GM18520 (cell line): ENCODE measurements at regions not wholly inside any gene's neighbourhood (a gene's known extent, or its start where the extent isn't known, plus 50 kb on each side); places are given as distances from the start of the nearest gene placed in this dataset.
"Not testable (repeated sequence)": the region's sequence is repeated elsewhere in the genome, so short reads cannot be mapped to it uniquely, and the experiment has no call there.

Experiments used
- ATAC-seq: cut with Tn5 transposase; IDR thresholded peaks from one replicate; pipeline ENCODE4 v1.9.1; 2021; ENCODE audit not compliant: unreplicated experiment

DNA sequence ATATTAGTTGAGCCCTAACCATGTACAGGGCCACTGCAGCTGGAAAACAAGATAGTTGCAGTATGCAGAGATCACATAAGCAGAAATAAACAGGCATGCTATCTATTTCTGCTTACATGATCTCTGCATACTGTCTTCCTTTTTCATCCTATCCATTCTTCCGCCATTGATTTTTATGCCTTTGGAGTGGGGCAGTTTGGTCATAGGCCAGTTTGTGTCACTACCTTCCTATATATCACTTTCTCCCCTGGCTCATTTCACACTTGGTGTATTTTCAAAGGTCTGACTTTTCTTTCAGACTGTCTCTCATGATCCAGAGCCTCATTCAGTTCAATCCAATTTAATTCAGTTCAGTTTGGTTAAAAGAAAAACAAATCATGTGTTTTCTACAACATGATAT, 829.6 kb downstream of the KCNA4 start:
- no peak for ATAC-seq

DNA sequence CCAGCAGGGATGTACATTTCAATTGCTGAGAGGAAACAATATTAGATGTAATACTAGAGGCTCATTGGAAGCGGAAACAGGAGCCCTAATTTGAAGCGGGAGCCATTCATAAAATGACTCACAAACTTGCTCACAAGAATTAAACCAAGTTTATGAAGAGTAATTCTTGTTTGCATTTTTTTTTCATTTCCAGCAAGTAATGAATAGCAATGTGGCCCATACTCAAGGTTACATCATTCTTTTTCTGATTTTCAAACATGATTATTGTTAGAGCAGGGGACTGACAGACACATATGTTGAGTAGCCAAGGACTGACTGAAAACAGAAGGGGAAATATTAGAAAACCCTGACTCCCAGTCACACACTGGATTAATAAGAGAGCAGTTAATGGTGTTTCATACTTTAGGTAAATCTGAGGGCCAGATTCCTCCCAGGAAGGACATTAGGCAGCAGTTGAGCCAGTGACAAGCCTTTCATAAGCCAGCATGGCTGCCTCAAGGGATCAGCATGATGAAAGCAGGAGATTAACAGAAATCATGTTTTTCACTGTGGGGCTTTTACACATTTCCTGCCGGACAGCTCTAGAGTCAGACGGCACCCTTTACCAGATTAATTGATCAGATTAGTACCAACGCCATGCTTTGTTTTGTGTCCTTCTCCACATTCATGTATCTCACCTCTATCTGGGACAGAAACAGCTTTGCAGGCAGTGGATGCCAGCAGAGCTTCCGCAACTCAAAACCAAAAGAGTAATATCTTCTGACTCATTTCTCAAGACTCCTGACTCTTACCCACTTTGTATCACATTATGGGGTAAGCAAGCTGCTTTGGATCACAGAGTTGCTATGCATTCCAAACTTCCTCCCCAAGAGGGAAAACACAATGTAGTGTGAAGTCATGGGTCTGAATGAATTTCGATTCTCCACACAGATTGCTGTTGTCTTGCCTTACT, 831.6 kb downstream of the KCNA4 start:
- no peak for ATAC-seq

GRCh38 chr11:29183301-29183700, 833.5 kb downstream of the KCNA4 start:
- no peak for ATAC-seq

- ATAC-seq, result no peak
These were observed 843.2 kb downstream of the KCNA4 start for GRCh38 chr11:29173660-29174062.

DNA sequence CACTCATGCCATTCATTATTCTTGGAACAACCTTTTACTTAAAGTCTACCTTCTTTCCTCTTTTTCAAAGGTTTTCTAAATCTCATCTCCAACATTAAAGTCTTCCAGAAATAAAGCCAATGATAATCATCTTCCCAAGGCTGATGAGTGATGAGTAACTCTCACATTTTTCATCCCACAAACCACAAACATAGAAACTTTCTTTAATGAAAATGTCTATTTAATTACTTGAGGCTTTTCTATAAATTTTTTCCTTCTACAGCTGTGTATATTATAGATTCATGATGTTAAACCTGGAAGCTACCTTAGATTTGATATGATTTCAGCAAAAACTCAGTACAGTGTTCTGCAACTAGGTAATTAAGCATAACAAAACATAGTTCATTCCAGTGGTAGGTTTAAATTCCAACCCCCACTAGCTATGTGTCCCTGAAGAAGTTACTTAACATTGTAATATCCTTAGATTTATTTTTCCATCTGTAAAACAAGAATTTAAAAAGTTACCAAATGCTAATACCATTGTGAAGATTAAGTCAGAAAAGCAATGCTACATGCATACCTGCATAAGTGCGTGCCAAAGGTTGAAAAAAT, 845.4 kb downstream of the KCNA4 start:
- no peak for ATAC-seq

DNA sequence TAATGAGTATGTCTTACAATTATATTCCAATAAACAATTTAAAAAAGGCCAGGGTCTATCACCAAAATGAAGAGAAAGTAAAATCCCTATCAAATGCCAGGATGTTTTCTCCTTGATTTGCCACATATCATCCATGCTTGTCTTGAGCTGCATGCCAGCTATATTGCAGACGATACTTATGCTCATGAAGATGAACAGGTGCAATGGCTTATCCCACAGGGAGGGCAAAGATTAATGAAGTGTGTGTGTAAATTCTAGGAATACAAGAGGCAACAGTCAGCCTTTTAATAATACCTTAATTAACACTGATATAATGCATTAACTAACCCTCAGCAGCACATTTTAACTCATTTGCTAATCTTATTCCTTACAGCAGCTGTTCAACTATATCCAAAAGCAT, 850.5 kb downstream of the KCNA4 start:
- ATAC-seq, result no peak

DNA sequence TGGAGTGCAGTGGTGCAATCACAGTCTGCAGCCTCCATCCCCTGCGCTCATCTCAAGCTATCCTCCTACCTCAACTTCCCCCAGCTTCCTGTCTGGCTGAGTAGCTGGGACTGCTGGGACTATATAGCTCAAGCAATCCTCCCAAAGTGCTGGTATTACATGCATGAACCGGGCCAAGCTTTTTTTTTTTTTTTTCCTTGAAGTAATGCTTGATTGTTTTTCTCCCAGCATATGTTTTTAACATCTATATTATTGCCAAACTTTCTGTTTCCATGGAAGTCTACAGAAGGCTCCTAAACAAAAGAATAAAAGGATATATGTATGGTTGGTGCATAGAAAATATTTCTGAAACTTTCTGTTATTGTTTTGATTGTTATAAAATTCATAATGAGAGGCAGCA, 853.6 kb downstream of the KCNA4 start:
- ATAC-seq, result no peak

DNA sequence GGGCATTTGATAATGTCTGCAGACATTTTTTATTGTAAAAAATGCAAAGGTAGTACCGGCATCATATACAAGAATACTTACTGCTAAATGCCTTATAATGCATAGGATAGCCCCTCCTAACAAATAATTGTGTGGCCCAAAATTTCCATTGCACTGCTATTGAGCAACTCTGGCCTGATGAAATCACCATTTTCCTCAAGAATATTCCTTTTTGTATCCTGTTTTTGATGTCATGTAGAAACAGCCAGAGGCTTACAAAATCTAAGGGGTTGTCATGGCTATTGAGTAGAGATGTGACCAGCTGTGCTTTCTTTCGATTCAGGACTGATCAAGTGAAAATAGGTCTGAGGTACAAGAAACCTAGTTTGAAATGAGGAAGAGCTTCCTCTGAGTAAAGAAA, 854.3 kb downstream of the KCNA4 start:
- ATAC-seq, result no peak

GRCh38 chr11:29161191-29161590, 855.6 kb downstream of the KCNA4 start:
- ATAC-seq, result no peak

DNA sequence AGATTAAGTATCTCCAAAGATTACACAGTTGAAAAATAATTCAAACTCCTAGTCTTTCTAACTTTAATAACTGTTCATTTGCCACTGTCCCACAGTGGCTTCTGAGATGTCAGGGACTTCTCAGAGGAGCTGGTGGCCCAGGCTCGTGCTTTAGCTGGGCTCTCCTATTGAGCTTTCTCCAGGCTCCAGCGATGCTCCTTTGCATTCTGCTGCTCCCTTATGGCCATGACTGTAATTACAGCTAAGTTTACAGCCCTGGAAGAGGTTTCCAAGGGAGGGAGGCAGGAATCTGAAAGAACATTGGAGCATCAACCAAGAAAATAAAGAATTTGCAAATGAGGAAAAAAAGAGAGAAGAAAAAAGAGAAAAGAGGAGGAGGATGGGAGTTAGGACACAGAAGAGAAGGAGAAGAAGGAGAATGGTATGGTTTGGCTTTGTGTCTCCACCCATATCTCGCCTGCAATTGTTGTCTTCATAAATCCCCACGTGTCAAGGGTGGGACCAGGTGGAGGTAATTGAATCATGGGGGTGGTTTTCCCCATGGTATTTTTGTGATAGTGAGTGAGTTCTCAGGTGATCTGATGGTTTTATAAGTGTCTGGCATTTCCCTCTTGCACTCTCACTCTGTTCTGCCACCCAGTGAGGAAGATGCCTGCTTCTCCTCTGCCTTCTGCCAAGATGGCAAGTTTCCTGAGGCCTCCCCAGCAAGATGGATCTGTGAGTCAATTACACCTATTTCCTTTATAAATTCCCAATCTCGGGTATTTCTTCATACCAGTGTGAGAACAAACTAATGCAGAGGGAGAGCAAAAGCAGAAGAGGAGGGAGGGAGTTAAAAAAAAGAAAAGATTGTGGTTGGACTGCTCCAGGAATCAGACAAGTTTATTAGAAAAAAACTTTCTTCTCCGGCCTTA, 857.0 kb downstream of the KCNA4 start:
- ATAC-seq, result peak; percentile 79

- ATAC-seq, result no peak
These were observed 863.8 kb downstream of the KCNA4 start for GRCh38 chr11:29153078-29153477.

DNA sequence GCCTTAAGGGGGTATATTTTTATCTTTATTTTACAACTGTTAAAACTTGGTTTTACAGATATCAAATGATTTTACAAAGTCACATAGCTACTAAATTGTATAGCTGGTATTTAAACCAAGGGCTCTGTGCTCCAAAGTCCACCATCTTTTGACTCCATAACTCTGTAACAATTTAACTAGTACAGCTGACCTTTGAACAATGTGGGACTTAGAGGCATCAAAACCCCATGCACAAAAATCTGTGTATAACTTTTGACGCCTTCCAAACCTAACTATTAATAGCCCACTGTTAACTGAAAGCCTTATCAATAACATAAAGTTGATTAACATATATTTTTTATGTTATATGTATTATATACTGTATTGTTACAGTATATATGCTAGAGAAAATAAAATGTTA, 874.3 kb downstream of the KCNA4 start:
- not testable (repeated sequence) for ATAC-seq

DNA sequence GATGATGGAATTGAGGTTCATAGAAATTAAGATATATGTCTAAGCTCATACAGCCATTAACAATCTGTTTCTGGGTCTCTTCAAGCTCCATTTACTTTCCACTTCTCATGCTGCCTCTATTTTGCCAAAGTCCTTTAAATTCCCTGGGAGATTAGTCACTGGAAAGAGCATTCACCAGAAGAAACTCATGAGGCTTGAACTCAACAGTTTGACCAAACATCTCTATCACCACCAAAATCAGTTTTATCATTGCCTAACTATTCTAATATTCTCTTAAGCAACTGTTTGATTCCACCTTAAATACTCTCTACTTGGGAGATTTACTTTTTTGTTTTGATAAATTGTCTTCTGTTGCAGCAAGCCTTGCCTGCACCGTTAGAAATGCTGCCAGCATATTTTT, 881.3 kb downstream of the KCNA4 start:
- ATAC-seq, result no peak

DNA sequence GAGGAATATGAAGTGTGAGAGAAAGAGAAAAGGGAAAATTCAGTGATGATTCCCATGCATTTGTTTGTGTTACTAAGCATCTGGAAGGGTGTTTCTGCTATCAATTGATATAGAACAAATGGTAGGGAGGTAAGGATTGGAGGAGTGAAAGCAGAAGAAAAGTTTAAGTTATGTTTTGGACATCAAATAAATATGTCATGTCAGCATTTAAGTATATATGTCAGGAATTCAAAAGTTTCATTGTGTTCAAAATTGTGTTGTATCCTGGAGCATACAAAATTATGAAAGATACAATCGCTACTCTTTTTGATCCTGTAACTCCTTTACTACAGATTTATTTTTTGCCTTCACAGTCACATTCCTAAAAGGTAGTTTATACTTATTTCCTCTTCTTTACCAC, 885.8 kb downstream of the KCNA4 start:
- ATAC-seq, result no peak

DNA sequence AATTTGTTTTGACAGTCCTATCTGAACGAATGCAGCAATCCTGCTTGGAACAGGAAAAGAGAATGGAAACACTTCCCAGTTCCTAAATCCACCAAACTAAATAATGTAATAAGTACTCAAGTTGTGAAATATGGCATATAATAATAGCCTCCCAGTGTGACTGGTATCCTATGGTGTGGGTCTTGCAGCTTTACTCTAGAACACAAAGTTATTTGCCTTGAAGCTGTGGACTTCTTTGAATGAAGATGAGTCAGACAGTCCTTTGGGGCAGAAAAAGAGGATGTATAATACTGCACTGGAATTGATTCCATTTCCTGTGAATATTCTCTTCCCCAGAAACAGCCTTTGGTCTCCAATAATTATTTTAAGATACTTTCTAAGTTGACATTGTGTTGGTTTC, 887.0 kb downstream of the KCNA4 start:
- no peak for ATAC-seq

DNA sequence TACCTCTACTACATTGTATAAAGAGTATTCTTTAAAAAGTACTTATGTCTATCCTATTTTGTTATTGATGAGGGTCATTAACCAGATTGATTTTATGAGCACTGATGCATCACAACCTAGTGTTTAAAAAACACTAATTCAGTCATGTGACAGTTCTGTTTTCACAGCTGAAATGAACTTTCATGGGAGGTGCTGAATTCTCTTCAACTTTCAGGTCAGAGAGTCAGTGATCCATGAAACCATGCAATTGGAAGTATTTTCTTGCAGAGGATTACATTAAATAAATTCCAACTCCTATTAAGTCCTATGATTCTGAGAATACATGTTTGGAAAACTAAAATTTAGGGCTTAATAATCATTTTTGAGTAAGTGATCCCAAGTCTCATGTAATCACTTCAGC, 889.4 kb downstream of the KCNA4 start:
- no peak for ATAC-seq

DNA sequence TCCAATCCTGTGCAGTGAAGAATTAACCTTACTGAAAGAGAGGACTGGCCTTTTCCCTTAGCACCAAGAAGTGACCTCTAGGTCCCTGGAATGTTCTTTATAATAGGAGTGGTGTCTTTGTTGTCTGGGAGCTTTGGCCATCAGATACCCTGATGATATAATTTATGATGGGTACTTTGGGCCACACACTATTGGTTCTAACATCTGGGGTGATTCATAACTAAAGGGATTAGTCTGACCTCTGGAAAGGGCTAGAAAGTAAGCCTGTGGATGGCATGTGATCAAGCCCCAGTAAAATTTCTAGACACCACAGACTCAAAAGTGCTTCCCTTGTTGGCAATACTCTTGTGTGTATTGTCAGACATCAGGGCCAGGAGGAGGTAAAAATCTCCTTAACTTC, 891.2 kb downstream of the KCNA4 start:
- ATAC-seq, result no peak

DNA sequence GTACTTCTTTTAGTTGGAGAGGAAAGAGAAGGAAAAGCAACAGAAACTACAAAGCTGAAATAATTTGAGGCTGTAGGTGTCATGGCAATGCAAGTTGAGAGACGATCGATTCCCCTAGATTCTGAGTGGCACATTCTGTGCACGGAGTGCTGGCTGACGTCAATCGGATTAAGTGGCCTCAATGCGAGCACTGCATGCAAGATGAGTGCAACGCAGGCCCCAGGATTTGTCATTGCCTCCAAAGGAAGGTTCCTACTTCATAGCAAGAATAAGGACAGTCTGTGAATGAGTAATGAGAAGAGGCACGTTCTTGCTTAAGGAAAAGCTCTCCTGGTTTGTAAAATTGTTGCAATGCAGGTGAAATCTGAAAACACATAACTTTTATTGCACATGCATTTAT, 892.4 kb downstream of the KCNA4 start:
- ATAC-seq, result no peak

DNA sequence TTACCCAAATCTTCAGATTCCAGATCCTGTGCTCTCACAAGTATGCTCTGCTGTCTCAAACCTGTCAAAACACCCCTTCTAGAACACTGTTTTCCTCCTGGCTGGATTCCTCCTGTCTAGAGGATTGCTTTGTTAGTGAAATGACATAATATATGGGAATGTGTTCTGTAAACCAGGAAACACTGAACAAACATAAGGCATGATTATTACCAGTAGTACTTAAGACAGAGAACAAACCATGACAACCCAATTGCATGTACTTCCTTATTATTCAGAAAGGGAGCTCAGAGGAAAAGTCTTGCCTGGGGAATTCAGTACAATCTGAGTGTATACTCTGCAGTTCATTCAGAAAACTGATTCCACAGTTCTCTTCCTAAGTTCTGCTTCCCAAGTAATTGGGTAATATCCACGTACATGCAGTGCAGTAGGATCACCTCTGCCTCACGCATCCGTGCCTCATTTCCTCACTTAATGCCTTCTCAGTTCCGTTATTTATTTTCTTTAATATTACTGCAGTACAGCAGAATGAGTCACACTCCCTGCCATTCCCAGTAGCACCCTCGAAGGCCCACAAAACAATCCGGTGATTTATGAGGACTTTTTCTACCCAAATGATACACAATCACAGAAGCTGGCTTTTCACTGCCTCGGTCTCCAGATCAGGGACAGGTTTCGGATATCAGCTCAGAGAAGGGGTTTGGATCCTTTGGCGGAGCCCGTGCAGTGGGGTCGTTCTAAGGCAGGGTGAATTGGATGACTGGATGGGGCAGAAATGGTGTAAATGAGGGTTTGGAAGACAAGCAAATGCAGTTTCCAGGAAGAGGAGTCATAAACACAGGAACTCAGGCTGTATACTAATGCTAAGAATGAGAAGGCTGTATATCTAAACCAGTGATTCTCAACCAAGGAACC, 896.9 kb downstream of the KCNA4 start:
- ATAC-seq, result no peak

DNA sequence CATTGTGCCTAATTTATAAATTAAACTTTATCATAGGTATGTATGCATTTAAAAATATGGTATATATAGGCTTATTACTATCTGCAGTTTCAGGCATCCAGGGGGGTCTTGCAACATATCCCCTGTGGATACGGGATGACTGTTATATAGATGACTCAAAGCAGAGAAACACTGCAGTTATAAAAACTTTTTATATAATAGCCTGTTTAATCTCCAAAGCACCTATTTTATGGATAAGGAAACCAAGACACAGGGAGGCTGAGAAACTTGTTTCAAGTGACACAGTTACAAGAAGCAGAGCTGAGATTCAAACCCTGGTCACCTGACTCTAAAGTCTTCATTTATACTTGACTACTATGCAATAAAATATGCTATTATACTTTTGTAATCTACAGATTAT, 897.7 kb downstream of the KCNA4 start:
- no peak for ATAC-seq

DNA sequence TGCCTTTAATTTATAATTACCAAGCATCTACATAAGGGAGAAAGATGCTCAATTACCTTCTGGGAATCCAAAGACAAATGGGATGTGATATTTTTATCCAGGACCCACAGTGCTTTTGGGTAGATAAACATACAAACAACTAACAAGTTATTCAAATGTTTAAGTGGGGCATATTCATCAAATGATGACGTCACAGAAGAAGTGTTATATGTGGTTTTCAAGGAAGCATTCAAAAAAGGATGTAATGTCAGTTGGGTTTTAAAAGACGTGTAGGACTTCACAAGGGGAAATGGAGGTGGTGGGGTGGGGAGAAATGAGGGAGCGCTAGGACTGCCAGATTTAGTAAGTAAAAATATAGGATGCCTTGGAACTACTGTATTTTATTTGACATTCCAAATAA, 915.9 kb downstream of the KCNA4 start:
- no peak for ATAC-seq
